Thyroid gland (tissue), 4 donors: ENCODE measurements at regions not wholly inside any gene's neighbourhood (a gene's known extent, or its start where the extent isn't known, plus 50 kb on each side); places are given as distances from the start of the nearest gene placed in this dataset.

ENCODE experiments used
- POLR2A ChIP-seq, 2 donors: fragments of 450-650 bp; IDR thresholded peaks; one replicate each; pipeline ENCODE4 v1.6.1; 2017; ENCODE audit warnings: antibody characterized with exemption in 2 of 2, mild to moderate bottlenecking in 2 of 2, moderate library complexity in 1 of 2
- TF ChIP-seq, protein P1 (sequence below), 6 experiments: fragments of 200-600 bp in 3 of 6; fragments of 450-650 bp in 3 of 6; sonication (generic) in 3 of 6; IDR thresholded peaks; one replicate each; pipeline ENCODE4 v1.5.1; 2016 to 2019; ENCODE audit warnings: antibody characterized with exemption in 6 of 6, mild to moderate bottlenecking in 2 of 6, inconsistent platforms in 1 of 6, moderate library complexity in 1 of 6

DNA sequence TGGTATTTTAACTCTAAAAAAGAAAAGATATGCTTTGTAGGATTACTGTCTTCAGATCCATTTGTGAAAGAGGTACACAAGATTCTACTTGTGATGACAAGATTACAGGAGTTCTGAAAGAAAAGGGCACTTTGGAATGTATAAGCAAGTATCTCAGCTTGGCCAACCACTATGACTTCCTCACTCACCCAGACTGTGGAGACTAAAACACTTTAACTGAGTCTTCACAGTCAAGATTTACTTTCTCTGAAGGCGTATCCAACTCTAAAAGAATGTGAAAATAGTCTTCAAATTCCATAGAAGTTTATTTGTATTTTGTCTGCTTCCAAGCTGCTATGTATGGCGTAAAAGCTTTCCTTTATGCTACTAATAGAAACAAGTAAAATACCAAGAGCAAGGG is 76.1 kb upstream of the SRRM3 start:
- TF ChIP-seq, protein P1, sequence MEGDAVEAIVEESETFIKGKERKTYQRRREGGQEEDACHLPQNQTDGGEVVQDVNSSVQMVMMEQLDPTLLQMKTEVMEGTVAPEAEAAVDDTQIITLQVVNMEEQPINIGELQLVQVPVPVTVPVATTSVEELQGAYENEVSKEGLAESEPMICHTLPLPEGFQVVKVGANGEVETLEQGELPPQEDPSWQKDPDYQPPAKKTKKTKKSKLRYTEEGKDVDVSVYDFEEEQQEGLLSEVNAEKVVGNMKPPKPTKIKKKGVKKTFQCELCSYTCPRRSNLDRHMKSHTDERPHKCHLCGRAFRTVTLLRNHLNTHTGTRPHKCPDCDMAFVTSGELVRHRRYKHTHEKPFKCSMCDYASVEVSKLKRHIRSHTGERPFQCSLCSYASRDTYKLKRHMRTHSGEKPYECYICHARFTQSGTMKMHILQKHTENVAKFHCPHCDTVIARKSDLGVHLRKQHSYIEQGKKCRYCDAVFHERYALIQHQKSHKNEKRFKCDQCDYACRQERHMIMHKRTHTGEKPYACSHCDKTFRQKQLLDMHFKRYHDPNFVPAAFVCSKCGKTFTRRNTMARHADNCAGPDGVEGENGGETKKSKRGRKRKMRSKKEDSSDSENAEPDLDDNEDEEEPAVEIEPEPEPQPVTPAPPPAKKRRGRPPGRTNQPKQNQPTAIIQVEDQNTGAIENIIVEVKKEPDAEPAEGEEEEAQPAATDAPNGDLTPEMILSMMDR (IDR thresholded peaks at IDR 0.05) = no peak
- no peak for TF ChIP-seq POLR2A (IDR thresholded peaks at IDR 0.05)
